SK-N-SH treated with all-trans-retinoic acid at 6 μM for 48 hours (cell line): ENCODE measurements at regions not wholly inside any gene's neighbourhood (a gene's known extent, or its start where the extent isn't known, plus 50 kb on each side); places are given as distances from the start of the nearest gene placed in this dataset.

Experiments
- ATAC-seq: fragments of 200-7000 bp; cut with Tn5 transposase; 3 replicates; pipeline ENCODE4 v1.9.1; 2020; ENCODE audit warnings: mild to moderate bottlenecking, moderate library complexity
- BACH2 ChIP-seq: fragments of 250-450 bp; sonication (Bioruptor Pico); IDR thresholded peaks from 2 replicates; pipeline ENCODE4 v1.9.0; 2021; ENCODE audit warnings: mild to moderate bottlenecking, borderline replicate concordance
- CSRNP3 ChIP-seq: fragments of 250-450 bp; sonication (Bioruptor Pico); IDR thresholded peaks from 2 replicates; pipeline ENCODE4 v1.5.1; 2021; ENCODE audit warnings: mild to moderate bottlenecking, moderate library complexity
- GLIS3 ChIP-seq: fragments of 250-450 bp; sonication (Bioruptor Pico); IDR thresholded peaks from 2 replicates; pipeline ENCODE4 v1.5.0; 2020; ENCODE audit warnings: mild to moderate bottlenecking, moderate library complexity
- OSR1 ChIP-seq: fragments of 250-450 bp; sonication (Bioruptor Pico); IDR thresholded peaks from 2 replicates; pipeline ENCODE4 v1.8.0; 2022; ENCODE audit warnings: moderate library complexity, mild to moderate bottlenecking, inconsistent platforms
- PATZ1 ChIP-seq: fragments of 250-450 bp; sonication (Bioruptor Pico); IDR thresholded peaks from 2 replicates; pipeline ENCODE4 v1.8.0; 2020; ENCODE audit warnings: mild to moderate bottlenecking, moderate library complexity, borderline replicate concordance
- POU6F1 ChIP-seq: fragments of 250-450 bp; sonication (Bioruptor Pico); IDR thresholded peaks from 2 replicates; pipeline ENCODE4 v1.8.0; 2021; ENCODE audit warnings: low read depth, mild to moderate bottlenecking, moderate library complexity, borderline replicate concordance
- PPARA ChIP-seq: fragments of 250-450 bp; sonication (Bioruptor Pico); IDR thresholded peaks from 2 replicates; pipeline ENCODE4 v1.5.0; 2020; ENCODE audit warnings: mild to moderate bottlenecking, borderline replicate concordance
- RARB ChIP-seq: fragments of 250-450 bp; sonication (Bioruptor Pico); IDR thresholded peaks from 2 replicates; pipeline ENCODE4 v1.8.0; 2021; ENCODE audit warnings: mild to moderate bottlenecking, moderate library complexity
- TCF4 ChIP-seq: fragments of 250-450 bp; sonication (Bioruptor Pico); IDR thresholded peaks from 2 replicates; pipeline ENCODE4 v1.8.0; 2021; ENCODE audit warnings: mild to moderate bottlenecking, moderate library complexity, borderline replicate concordance
- TSHZ2 ChIP-seq: fragments of 250-450 bp; sonication (Bioruptor Pico); IDR thresholded peaks from 2 replicates; pipeline ENCODE4 v1.5.0; 2020; ENCODE audit warnings: mild to moderate bottlenecking, moderate library complexity
- ZC3H10 ChIP-seq: fragments of 250-450 bp; sonication (Bioruptor Pico); IDR thresholded peaks from 2 replicates; pipeline ENCODE4 v1.5.1; 2021; ENCODE audit warnings: mild to moderate bottlenecking, moderate library complexity
- ZFP3 ChIP-seq: fragments of 250-450 bp; sonication (Bioruptor Pico); IDR thresholded peaks from 2 replicates; pipeline ENCODE4 v1.5.0; 2020; ENCODE audit warnings: mild to moderate bottlenecking, moderate library complexity
- ZFP30 ChIP-seq: fragments of 450-650 bp; formaldehyde crosslinking; IDR thresholded peaks from 2 replicates; pipeline ENCODE4 v1.5.0; 2022; ENCODE audit warnings: mild to moderate bottlenecking, moderate library complexity
- ZNF565 ChIP-seq: fragments of 450-650 bp; formaldehyde crosslinking; conservative IDR thresholded peaks from 2 replicates; pipeline ENCODE4 v1.5.0; 2020; ENCODE audit warnings: low read depth, mild to moderate bottlenecking, moderate library complexity
- ZNF70 ChIP-seq: fragments of 450-650 bp; formaldehyde crosslinking; IDR thresholded peaks from 2 replicates; pipeline ENCODE4 v1.5.0; 2020; ENCODE audit warnings: mild to moderate bottlenecking, moderate library complexity
- ZNF8 ChIP-seq: fragments of 450-650 bp; formaldehyde crosslinking; IDR thresholded peaks from 2 replicates; pipeline ENCODE4 v1.5.0; 2020; ENCODE audit warnings: mild to moderate bottlenecking, moderate library complexity

GRCh38 chr9:108297073-108297472 is 558.7 kb downstream of the ACTL7B start:
- ATAC-seq, result no peak
- TF ChIP-seq TCF4 (CRISPR knock-in tag) (no peak), ZFP30 (no peak), ZNF70 (CRISPR knock-in tag) (no peak), OSR1 (CRISPR knock-in tag) (no peak), PPARA (CRISPR knock-in tag) (no peak), CSRNP3 (CRISPR knock-in tag) (no peak), BACH2 (CRISPR knock-in tag) (no peak), ZC3H10 (CRISPR knock-in tag) (no peak), PATZ1 (CRISPR knock-in tag) (no peak)

GRCh38 chr9:108296056-108296455 is 559.7 kb downstream of the ACTL7B start:
- no peak for ATAC-seq
- no peak for TF ChIP-seq TSHZ2

GRCh38 chr9:108291586-108291932 is 564.2 kb downstream of the ACTL7B start:
- TF ChIP-seq TSHZ2 (no peak), PATZ1 (CRISPR knock-in tag) (no peak), ZFP3 (CRISPR knock-in tag) (no peak), GLIS3 (CRISPR knock-in tag) (no peak), ZNF8 (CRISPR knock-in tag) (no peak), RARB (CRISPR knock-in tag) (no peak), OSR1 (CRISPR knock-in tag) (no peak), POU6F1 (CRISPR knock-in tag) (no peak), ZNF565 (CRISPR knock-in tag) (no peak)
- ATAC-seq, result no peak
